Suppressor macrophage treated with lipopolysaccharide for 1 hour (primary cell): ENCODE measurements at regions not wholly inside any gene's neighbourhood (a gene's known extent, or its start where the extent isn't known, plus 50 kb on each side); places are given as distances from the start of the nearest gene placed in this dataset.
"Not testable (repeated sequence)": the region's sequence is repeated elsewhere in the genome, so short reads cannot be mapped to it uniquely, and the experiment has no call there.

ENCODE experiments used
- DNase-seq, 3 donors: peaks; one replicate each; pipeline ENCODE4 v3.0.0-alpha.2; 2020 to 2022

DNA sequence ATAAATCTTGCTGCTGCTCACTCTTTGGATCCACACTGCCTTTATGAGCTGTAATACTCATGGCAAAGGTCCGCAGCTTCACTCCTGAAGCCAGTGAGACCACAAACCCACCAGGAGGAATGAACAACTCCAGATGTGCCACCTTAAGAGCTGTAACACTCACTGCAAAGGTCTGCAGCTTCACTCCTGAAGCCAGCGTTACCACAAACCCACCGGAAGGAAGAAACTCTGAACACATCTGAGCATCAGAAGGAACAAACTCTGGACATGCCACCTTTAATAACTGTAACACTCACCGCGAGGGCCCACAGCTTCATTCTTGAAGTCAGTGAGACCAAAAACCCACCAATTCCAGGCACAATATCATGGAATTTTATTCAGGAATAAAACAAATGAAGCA lies 1635.9 kb upstream of the SLC39A10 start:
- not testable (repeated sequence) for DNase-seq

DNA sequence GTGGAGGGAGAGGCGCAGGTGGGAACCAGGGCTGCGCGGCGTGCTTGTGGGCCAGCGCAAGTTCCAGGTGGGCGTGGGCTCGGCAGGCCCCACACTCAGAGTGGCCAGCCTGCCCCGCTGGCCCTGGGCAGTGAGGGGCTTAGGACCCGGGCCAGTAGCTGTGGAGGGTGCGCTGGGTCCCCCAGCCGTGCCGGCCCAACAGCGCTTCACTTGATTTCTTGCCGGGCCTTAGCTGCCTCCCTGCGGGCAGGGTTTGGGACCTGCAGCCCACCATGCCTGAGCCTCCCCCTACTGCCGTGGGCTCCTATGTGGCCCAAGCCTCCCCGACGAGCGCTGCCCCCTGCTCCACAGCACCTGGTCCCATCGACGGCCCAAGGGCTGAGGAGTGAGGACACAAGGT lies 1636.9 kb upstream of the SLC39A10 start:
- DNase-seq, result no peak

GRCh38 chr2:194015751-194016150 lies 1641.3 kb upstream of the SLC39A10 start:
- DNase-seq, result no peak

- no peak for DNase-seq
Observed at GRCh38 chr2:194014639-194015038, 1642.4 kb upstream of the SLC39A10 start.

GRCh38 chr2:194004590-194005206 lies 1652.3 kb upstream of the SLC39A10 start:
- no peak for DNase-seq

DNA sequence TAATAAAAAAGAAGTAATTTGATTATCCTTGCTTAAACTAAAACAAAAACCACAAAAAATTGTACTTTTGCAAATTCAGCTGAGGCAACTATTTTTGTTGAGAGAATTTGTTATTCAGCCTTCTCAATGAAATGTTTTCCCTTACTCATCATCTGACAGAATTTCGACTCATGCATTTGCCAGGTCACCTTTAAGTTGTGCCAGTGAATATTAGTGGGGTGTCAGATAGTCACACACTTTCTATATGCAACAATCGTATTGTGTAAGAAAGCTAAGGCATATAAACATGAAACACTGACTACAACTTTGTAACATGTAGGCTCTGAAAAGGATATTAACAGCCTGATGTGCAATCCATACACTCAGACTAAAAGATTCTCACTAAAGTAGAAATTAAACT lies 1653.1 kb upstream of the SLC39A10 start:
- no peak for DNase-seq

DNA sequence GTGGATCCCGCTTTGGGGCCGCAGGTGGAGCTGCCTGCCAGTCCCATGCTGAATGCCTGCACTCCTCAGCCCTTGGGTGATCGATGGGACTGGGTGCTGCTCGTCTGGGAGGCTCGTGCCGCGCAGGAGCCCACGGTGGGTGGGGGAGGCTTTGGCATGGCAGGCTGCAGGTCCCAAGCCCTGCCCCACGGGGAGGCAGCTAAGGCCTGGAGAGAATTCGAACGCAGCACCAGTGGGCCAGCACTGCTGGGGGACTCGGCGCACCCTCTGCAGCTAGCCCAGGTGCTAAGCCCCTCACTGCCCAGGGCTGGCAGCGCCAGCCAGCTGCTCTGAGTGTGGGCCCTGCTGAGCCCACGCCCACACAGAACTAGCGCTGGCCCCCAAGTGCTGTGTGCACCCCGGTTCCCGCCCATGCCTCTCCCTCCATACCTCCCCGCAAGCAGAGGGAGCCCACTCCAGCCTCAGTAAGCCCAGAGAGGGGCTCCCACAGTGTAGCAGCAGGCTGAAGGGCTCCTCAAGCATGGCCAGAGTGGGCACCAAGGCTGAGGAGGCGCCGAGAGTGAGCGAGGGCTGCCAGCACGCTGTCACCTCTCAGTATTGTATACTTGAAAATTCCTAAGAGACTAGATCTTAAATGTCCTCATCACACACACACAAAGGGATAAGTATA lies 1654.2 kb upstream of the SLC39A10 start:
- DNase-seq, result no peak

- DNase-seq, result no peak
Observed at GRCh38 chr2:193990868-193991267, 1666.2 kb upstream of the SLC39A10 start.

DNA sequence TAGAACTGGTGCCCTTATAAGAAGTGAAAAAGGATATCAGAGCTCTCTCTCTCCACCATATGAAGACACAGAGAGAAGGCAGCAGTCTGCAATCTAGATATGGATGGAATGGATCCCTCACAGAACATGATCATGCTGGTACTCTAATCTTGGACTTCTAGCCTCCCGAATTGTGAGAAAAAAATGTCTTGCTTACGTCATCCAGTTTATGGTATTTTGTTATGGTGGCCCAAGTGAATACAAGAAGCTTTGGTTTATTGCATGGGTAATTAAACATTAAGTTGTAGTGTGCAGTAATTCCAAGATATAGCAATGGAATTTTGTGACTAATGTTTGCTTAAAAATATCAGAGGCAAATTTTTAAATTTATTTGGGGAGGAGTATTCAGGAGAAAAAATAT lies 1667.4 kb upstream of the SLC39A10 start:
- DNase-seq, result no peak

DNA sequence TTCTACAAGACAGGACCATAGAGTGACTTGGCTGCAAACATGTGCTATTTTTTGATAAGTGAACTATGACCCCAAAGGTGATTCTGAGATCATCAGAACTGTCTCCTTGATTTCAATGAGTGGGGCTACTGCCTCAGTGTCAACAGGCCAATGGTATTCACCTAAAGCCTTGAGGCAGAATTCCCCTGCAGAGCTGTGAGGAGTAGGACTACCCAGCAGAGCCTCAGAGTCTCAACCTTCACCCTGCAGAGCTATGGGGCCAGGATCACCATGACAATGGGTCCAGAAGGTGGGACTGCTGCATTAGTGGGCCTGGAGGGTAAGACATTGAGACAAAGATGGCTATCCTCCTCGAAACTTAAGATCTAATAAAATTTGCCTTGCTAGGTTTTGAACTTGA lies 1668.2 kb upstream of the SLC39A10 start:
- DNase-seq, result no peak

- DNase-seq, result no peak
Observed at GRCh38 chr2:193985272-193985671, 1671.8 kb upstream of the SLC39A10 start.

DNA sequence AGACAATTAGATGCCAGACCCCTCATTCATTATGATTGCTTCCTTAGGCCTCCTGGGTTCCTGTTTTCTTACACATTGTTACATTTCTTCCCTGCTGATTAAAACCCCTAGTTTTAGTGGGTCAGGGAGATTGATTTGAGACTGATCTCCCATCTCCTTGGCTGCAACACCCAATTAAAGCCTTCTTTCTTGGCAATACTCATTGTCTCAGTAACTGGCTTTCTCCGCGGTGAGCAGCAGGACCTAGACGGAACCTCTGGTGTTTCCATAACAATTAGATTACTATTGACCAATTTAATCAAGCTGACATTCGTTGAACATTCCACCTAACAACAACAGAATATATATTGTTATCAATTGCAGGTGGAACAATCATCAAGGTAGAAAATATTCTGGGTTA lies 1676.4 kb upstream of the SLC39A10 start:
- DNase-seq, result no peak

GRCh38 chr2:193973781-193974180 lies 1683.2 kb upstream of the SLC39A10 start:
- no peak for DNase-seq

DNA sequence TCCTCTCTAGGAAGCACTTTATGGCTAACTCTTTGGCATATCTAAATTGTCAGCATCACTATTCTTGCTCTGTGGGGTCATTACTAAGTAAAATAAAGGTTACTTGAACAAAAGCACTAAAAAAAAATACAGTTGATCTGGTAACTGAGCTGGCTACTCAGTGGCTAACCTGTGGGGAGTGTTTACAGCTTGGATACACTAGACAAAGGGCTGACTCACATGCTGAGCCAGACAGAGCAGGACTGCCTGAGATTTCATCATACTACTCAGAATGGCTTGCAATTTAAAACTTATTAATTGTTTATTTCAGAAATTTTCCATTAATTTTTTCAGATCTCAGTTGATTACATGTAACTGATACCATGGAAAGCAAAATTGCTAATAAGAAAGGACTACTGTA lies 1690.4 kb upstream of the SLC39A10 start:
- no peak for DNase-seq

- DNase-seq, result no peak
Observed at GRCh38 chr2:193965263-193965662, 1691.8 kb upstream of the SLC39A10 start.

- peak in 2 of 3 donors; percentile 2 to 4 for DNase-seq
Observed at GRCh38 chr2:193963472-193964119, 1693.4 kb upstream of the SLC39A10 start.

GRCh38 chr2:193946806-193947205 lies 1710.2 kb upstream of the SLC39A10 start:
- DNase-seq, result no peak

DNA sequence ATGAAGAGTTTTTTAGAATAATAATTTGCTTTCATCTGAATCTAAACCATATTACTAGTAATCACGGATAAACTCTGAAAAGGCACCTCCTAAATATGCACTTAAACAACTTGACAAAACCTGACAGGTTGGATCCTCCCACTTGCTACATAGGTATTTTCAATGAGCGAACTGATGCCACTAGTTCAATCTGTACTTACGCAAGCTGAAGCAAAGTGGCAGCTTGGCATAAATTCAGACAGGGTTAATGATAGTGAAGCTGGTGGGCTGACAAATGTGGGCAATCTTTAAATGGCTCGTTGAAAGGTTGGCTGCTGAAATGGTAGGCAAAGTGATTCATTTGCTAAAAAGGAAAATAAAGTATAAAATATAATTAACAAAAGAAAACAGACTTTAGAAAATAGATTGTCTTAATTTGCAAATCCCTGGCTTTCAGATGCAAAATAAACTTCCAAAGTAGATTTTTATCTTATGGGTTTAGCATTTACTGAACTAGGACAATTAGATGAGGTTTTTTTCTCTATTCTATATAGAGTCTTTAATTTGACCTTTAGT lies 1713.5 kb upstream of the SLC39A10 start:
- no peak for DNase-seq

GRCh38 chr2:193935114-193935513 lies 1721.9 kb upstream of the SLC39A10 start:
- no peak for DNase-seq

GRCh38 chr2:193929131-193929530 lies 1727.9 kb upstream of the SLC39A10 start:
- DNase-seq, result no peak

- DNase-seq, result peak; percentile 47 to 70 (median 53)
Observed at GRCh38 chr2:193907561-193907960, 1712.8 kb upstream of the TMEFF2 start.

DNA sequence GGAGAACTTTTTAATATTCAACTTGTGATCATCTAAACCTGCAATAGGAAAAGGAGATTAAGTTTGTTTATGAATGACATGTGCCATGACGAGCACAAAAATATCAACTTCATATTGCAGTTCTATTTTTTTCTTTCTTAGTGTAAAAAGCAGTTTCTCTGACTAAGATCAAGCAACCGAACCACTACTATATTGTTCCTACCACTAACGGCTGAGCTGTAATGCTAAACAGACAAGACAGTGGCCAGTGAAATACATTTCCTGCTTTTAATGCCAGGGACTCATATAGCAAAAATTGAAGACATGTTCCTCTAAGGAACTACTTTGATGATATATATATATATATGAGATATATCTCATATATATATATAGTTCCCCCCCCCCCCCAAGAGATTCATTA lies 1705.6 kb upstream of the TMEFF2 start:
- DNase-seq, result no peak

DNA sequence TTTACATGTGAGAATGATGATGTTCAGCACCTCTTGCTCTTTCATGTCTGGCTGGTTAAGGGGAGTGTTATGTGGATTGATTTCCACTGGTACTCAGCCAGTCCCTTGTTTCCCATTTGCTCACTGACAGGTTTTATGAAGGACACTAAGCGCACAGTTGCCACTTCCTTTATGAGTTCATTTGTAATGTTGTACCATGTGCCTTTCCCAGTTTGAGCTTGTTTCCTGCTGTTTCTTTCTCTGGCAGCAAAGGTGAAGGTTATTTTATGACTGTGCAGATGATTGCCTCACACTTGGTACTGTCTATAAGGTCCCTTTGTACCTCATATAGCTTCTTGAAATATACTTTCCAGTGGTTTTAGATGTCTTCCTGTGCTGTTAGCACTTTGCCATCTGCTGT lies 1700.5 kb upstream of the TMEFF2 start:
- no peak for DNase-seq

GRCh38 chr2:193894081-193894480 lies 1699.3 kb upstream of the TMEFF2 start:
- no peak for DNase-seq
